Loucy (cell line): ENCODE measurements at regions not wholly inside any gene's neighbourhood (a gene's known extent, or its start where the extent isn't known, plus 50 kb on each side); places are given as distances from the start of the nearest gene placed in this dataset.

Source experiments
- H2AFZ ChIP-seq: fragments of 200-600 bp; sonication (generic); 2 replicates; pipeline ENCODE4 v1.6.0; 2016; ENCODE audit warnings: antibody characterized with exemption, mild to moderate bottlenecking, low read length, moderate library complexity
- H3F3A ChIP-seq: fragments of 200-600 bp; 2 replicates; pipeline ENCODE4 v1.6.0; 2016; ENCODE audit warnings: antibody characterized with exemption, low read depth, mild to moderate bottlenecking
- H3K27me3 ChIP-seq: fragments of 200-600 bp; sonication (generic); 2 replicates; pipeline ENCODE4 v1.6.1; 2014; ENCODE audit warnings: low read length, mild to moderate bottlenecking; ENCODE audit not compliant: insufficient read depth, poor library complexity, severe bottlenecking
- H3K36me3 ChIP-seq: fragments of 200-600 bp; sonication (generic); 2 replicates; pipeline ENCODE4 v1.6.1; 2016; ENCODE audit warnings: low read length; ENCODE audit not compliant: insufficient read depth
- H3K4me1 ChIP-seq: fragments of 200-600 bp; sonication (generic); 2 replicates; pipeline ENCODE4 v1.5.1; 2014; ENCODE audit warnings: low read length, mild to moderate bottlenecking; ENCODE audit not compliant: insufficient read depth, poor library complexity, severe bottlenecking
- H3K4me2 ChIP-seq: fragments of 200-600 bp; sonication (generic); 2 replicates; pipeline ENCODE4 v1.6.0; 2014; ENCODE audit warnings: antibody characterized with exemption, low read length, low read depth, mild to moderate bottlenecking; ENCODE audit not compliant: poor library complexity, severe bottlenecking
- H3K4me3 ChIP-seq: fragments of 200-600 bp; sonication (generic); 2 replicates; pipeline ENCODE4 v1.5.1; 2014; ENCODE audit warnings: low read length, mild to moderate bottlenecking, mixed read lengths; ENCODE audit not compliant: poor library complexity, severe bottlenecking
- H3K79me2 ChIP-seq: fragments of 200-600 bp; sonication (generic); 2 replicates; pipeline ENCODE4 v1.6.1; 2014; ENCODE audit warnings: low read length; ENCODE audit not compliant: insufficient read depth
- H3K9ac ChIP-seq: fragments of 200-600 bp; sonication (generic); 2 replicates; pipeline ENCODE4 v1.6.0; 2014; ENCODE audit warnings: mild to moderate bottlenecking, low read depth, low read length, moderate library complexity; ENCODE audit not compliant: poor library complexity, severe bottlenecking
- H3K9me2 ChIP-seq: fragments of 200-600 bp; sonication (generic); replicated peaks from 2 replicates; pipeline ENCODE4 v1.6.1; 2016; ENCODE audit warnings: low read depth, low read length, mixed read lengths
- H3K9me3 ChIP-seq: fragments of 200-600 bp; sonication (generic); 2 replicates; pipeline ENCODE4 v1.6.1; 2014; ENCODE audit warnings: mild to moderate bottlenecking, antibody characterized with exemption, low read length, low read depth; ENCODE audit not compliant: insufficient read depth
- H4K20me1 ChIP-seq: fragments of 200-600 bp; sonication (generic); 2 replicates; pipeline ENCODE4 v1.6.0; 2014; ENCODE audit warnings: antibody characterized with exemption, low read length, mild to moderate bottlenecking; ENCODE audit not compliant: insufficient read depth, poor library complexity, severe bottlenecking
- EZH2phosphoT487 ChIP-seq: fragments of 200-600 bp; IDR thresholded peaks from 2 replicates; pipeline ENCODE4 v1.6.1; 2018; ENCODE audit warnings: antibody characterized with exemption, mild to moderate bottlenecking, moderate library complexity, borderline replicate concordance
- TF ChIP-seq, protein P1 (sequence below): fragments of 200-600 bp; sonication (generic); conservative IDR thresholded peaks from 2 replicates; pipeline ENCODE4 v1.5.1; 2014; ENCODE audit warnings: mild to moderate bottlenecking, antibody characterized with exemption, low read length

- no peak for TF ChIP-seq EZH2phosphoT487
- TF ChIP-seq, protein P1, sequence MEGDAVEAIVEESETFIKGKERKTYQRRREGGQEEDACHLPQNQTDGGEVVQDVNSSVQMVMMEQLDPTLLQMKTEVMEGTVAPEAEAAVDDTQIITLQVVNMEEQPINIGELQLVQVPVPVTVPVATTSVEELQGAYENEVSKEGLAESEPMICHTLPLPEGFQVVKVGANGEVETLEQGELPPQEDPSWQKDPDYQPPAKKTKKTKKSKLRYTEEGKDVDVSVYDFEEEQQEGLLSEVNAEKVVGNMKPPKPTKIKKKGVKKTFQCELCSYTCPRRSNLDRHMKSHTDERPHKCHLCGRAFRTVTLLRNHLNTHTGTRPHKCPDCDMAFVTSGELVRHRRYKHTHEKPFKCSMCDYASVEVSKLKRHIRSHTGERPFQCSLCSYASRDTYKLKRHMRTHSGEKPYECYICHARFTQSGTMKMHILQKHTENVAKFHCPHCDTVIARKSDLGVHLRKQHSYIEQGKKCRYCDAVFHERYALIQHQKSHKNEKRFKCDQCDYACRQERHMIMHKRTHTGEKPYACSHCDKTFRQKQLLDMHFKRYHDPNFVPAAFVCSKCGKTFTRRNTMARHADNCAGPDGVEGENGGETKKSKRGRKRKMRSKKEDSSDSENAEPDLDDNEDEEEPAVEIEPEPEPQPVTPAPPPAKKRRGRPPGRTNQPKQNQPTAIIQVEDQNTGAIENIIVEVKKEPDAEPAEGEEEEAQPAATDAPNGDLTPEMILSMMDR = no peak
- no peak overlapping the region for H3K9ac ChIP-seq
- H3K4me2 ChIP-seq = no peak overlapping the region
- no peak overlapping the region for H2AFZ ChIP-seq
- H3K27me3 ChIP-seq = no peaks in the 10 kb centered on the region
- no peaks in the 10 kb centered on the region for H3K79me2 ChIP-seq
- no peaks in the 10 kb centered on the region for H3K4me1 ChIP-seq
- no peaks in the 10 kb centered on the region for H3F3A ChIP-seq
- H3K4me3 ChIP-seq = no peak overlapping the region
- no peaks in the 10 kb centered on the region for H3K9me2 ChIP-seq
- no peaks in the 10 kb centered on the region for H4K20me1 ChIP-seq
- peaks cover 4% of the 10 kb centered on the region; the same call in 1 of the 2 replicates for H3K9me3 ChIP-seq
- H3K36me3 ChIP-seq = no peaks in the 10 kb centered on the region
Measured at GRCh38 chr1:5142389-5142788, 488.0 kb downstream of the AJAP1 start.

GRCh38 chr1:5141750-5142149 is 487.3 kb downstream of the AJAP1 start:
- Histone ChIP-seq H3F3A (no peaks in the 10 kb centered on the region), H3K4me2 (no peak overlapping the region), H3K9me2 (no peaks in the 10 kb centered on the region), H3K4me3 (no peak overlapping the region), H3K79me2 (no peaks in the 10 kb centered on the region), H3K9me3 (peaks cover 5% of the 10 kb centered on the region; the same call in 1 of the 2 replicates), H2AFZ (no peak overlapping the region), H3K9ac (no peak overlapping the region), H4K20me1 (no peaks in the 10 kb centered on the region), H3K4me1 (no peaks in the 10 kb centered on the region), H3K27me3 (no peaks in the 10 kb centered on the region), H3K36me3 (no peaks in the 10 kb centered on the region)
- TF ChIP-seq, protein P1 = no peak

- no peaks in the 10 kb centered on the region for H3K4me1 ChIP-seq
- H3K27me3 ChIP-seq = no peaks in the 10 kb centered on the region
- no peaks in the 10 kb centered on the region for H3K9me2 ChIP-seq
- no peaks in the 10 kb centered on the region for H4K20me1 ChIP-seq
- no peak overlapping the region for H3K4me3 ChIP-seq
- TF ChIP-seq EZH2phosphoT487 = no peak
- TF ChIP-seq, protein P1 = no peak
- no peaks in the 10 kb centered on the region for H3K79me2 ChIP-seq
- no peaks in the 10 kb centered on the region for H3K36me3 ChIP-seq
- no peaks in the 10 kb centered on the region for H3F3A ChIP-seq
- H3K9me3 ChIP-seq = peaks cover 5% of the 10 kb centered on the region; the same call in 1 of the 2 replicates
- H2AFZ ChIP-seq = no peak overlapping the region
- H3K9ac ChIP-seq = no peak overlapping the region
- H3K4me2 ChIP-seq = no peak overlapping the region
Measured at GRCh38 chr1:5140962-5141361, 486.6 kb downstream of the AJAP1 start.
